ENCODE measurements at regions not wholly inside any gene's neighbourhood (a gene's known extent, or its start where the extent isn't known, plus 50 kb on each side); places are given as distances from the start of the nearest gene placed in this dataset.

DNA sequence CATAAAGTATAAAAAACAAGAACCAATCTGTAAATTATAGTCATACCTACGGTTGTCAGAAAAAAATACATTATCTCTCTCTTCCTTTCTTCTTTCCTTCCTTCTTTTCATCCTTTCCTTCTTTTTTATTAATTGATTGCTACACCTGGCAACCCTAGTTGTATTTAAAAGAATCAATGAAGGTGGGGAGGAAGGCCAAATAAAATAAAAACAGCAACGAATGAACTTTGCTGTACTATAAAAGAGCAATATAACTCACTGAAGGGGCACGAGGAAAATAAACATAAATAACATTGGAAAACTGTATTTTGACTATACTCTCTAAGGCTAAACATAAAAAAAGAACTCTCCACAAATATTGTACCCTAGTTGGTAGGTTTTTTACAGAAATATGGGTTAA is 898.2 kb upstream of the USP15 start (continued):
- TF ChIP-seq EP300 (IDR thresholded peaks at IDR 0.05; ENCODE audit: borderline replicate concordance in 1 of 2, low read depth in 2 of 2, low read length in 2 of 2) (no peak), PHF8 (conservative IDR thresholded peaks at IDR 0.05; ENCODE audit: low read depth, low read length) (no peak), POLR2AphosphoS5 (IDR thresholded peaks at IDR 0.05; ENCODE audit: low read depth, low read length) (no peak), KDM1A (IDR thresholded peaks at IDR 0.05; ENCODE audit: borderline replicate concordance, low read length) (no peak), SRF (IDR thresholded peaks at IDR 0.05; ENCODE audit: low read depth, low read length) (no peak)
- TF ChIP-seq, protein P1, sequence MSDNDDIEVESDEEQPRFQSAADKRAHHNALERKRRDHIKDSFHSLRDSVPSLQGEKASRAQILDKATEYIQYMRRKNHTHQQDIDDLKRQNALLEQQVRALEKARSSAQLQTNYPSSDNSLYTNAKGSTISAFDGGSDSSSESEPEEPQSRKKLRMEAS (IDR thresholded peaks at IDR 0.05) = no peak
- TF ChIP-seq, protein P2, sequence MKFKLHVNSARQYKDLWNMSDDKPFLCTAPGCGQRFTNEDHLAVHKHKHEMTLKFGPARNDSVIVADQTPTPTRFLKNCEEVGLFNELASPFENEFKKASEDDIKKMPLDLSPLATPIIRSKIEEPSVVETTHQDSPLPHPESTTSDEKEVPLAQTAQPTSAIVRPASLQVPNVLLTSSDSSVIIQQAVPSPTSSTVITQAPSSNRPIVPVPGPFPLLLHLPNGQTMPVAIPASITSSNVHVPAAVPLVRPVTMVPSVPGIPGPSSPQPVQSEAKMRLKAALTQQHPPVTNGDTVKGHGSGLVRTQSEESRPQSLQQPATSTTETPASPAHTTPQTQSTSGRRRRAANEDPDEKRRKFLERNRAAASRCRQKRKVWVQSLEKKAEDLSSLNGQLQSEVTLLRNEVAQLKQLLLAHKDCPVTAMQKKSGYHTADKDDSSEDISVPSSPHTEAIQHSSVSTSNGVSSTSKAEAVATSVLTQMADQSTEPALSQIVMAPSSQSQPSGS (IDR thresholded peaks at IDR 0.05; ENCODE audit: low read length) = no peak
